Right lobe of liver (tissue), 4 donors: ENCODE measurements at regions not wholly inside any gene's neighbourhood (a gene's known extent, or its start where the extent isn't known, plus 50 kb on each side); places are given as distances from the start of the nearest gene placed in this dataset.

Experiments used
- POLR2A ChIP-seq: fragments of 450-650 bp; IDR thresholded peaks from one replicate; pipeline ENCODE4 v1.6.1; 2017; ENCODE audit warnings: antibody characterized with exemption, mild to moderate bottlenecking
- TF ChIP-seq, protein P1 (sequence below), 4 donors: fragments of 200-600 bp in 3 of 4; fragments of 450-650 bp in 1 of 4; IDR thresholded peaks; one replicate each; pipeline versions ENCODE4 v1.5.1 to v1.8.0; 2016 to 2022; ENCODE audit warnings: antibody characterized with exemption in 4 of 4, mild to moderate bottlenecking in 2 of 4
- donor health status: DM: no; HTN: no; CAD: no.
- donor health status: DM: no; HTN: no; CAD: no.
- donor health status: DM: no; HTN: yes; CAD: no.

GRCh38 chr5:58143727-58144126 lies 316.2 kb downstream of the PLK2 start:
- TF ChIP-seq, protein P1, sequence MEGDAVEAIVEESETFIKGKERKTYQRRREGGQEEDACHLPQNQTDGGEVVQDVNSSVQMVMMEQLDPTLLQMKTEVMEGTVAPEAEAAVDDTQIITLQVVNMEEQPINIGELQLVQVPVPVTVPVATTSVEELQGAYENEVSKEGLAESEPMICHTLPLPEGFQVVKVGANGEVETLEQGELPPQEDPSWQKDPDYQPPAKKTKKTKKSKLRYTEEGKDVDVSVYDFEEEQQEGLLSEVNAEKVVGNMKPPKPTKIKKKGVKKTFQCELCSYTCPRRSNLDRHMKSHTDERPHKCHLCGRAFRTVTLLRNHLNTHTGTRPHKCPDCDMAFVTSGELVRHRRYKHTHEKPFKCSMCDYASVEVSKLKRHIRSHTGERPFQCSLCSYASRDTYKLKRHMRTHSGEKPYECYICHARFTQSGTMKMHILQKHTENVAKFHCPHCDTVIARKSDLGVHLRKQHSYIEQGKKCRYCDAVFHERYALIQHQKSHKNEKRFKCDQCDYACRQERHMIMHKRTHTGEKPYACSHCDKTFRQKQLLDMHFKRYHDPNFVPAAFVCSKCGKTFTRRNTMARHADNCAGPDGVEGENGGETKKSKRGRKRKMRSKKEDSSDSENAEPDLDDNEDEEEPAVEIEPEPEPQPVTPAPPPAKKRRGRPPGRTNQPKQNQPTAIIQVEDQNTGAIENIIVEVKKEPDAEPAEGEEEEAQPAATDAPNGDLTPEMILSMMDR (IDR thresholded peaks at IDR 0.05), result no peak
- TF ChIP-seq POLR2A, result no peak
